HEK293 (cell line): ENCODE measurements at regions not wholly inside any gene's neighbourhood (a gene's known extent, or its start where the extent isn't known, plus 50 kb on each side); places are given as distances from the start of the nearest gene placed in this dataset.

Experiments used
- CTCF ChIA-PET: fragments of 350-600 bp; formaldehyde crosslinking; extraction: SDS; loops from one replicate; lab custom pipeline; 2021; ENCODE audit warnings: antibody characterized with exemption; lab: Yijun Ruan, JAX
- POLR2A ChIA-PET: fragments of 300-600 bp; formaldehyde crosslinking; extraction: SDS; loops from one replicate; lab custom pipeline; 2020; ENCODE audit warnings: antibody characterized with exemption, inconsistent platforms; lab: Yijun Ruan, JAX
- H3K27ac ChIP-seq: fragments of 200-500 bp; sonication (Bioruptor generic); 2 replicates; pipeline ENCODE4 v1.5.1; 2014; ENCODE audit warnings: low read depth, low read length, control low read depth, inconsistent platforms; ENCODE audit errors: extremely low read depth
- H3K36me3 ChIP-seq, 2 experiments: fragments of 200-500 bp in 1 of 2; sonication (Bioruptor generic) in 1 of 2; 1 replicate in 1 of 2; 2 replicates in 1 of 2; pipeline ENCODE4 v1.5.1; 2014 to 2017; ENCODE audit warnings: inconsistent platforms in 2 of 2, low read length in 2 of 2; ENCODE audit not compliant: control insufficient read depth in 2 of 2, insufficient read depth in 1 of 2
- H3K4me1 ChIP-seq: fragments of 200-500 bp; sonication (Bioruptor generic); 2 replicates; pipeline ENCODE4 v1.5.1; 2014; ENCODE audit warnings: mild to moderate bottlenecking, low read length, inconsistent platforms; ENCODE audit not compliant: control insufficient read depth, insufficient read depth
- H3K4me3 ChIP-seq: 2 replicates; pipeline ENCODE4 v1.5.1; 2011; ENCODE audit warnings: low read depth, mild to moderate bottlenecking, control low read depth, low read length, moderate library complexity
- H3K9me3 ChIP-seq: fragments of 200-500 bp; sonication (Bioruptor generic); 2 replicates; pipeline ENCODE4 v1.5.1; 2014; ENCODE audit warnings: low read depth, low read length, inconsistent platforms; ENCODE audit not compliant: control insufficient read depth, insufficient read depth
- HOXD13 ChIP-seq: sonication (generic); formaldehyde crosslinking; IDR thresholded peaks from 2 replicates; pipeline ENCODE4 v1.8.0; 2022; ENCODE audit warnings: missing genetic modification reagents, borderline replicate concordance
- MEIS1 ChIP-seq: sonication (generic); formaldehyde crosslinking; IDR thresholded peaks from 2 replicates; pipeline ENCODE4 v1.8.1; 2022; ENCODE audit warnings: missing genetic modification reagents, mild to moderate bottlenecking, borderline replicate concordance
- SCRT1 ChIP-seq: fragments of 450-650 bp; formaldehyde crosslinking; IDR thresholded peaks from 2 replicates; pipeline ENCODE4 v1.5.1; 2016; ENCODE audit warnings: missing biosample characterization, missing genetic modification characterization, borderline replicate concordance
- ZBTB1 ChIP-seq: fragments of 450-650 bp; formaldehyde crosslinking; IDR thresholded peaks from 2 replicates; pipeline ENCODE4 v1.5.1; 2016; ENCODE audit warnings: missing biosample characterization, missing genetic modification characterization
- ZBTB21 ChIP-seq: fragments of 450-650 bp; formaldehyde crosslinking; IDR thresholded peaks from 2 replicates; pipeline ENCODE4 v1.5.1; 2017; ENCODE audit warnings: missing biosample characterization, missing genetic modification characterization
- ZBTB44 ChIP-seq: fragments of 450-650 bp; IDR thresholded peaks from 2 replicates; pipeline ENCODE4 v1.5.1; 2018; ENCODE audit warnings: missing biosample characterization, mild to moderate bottlenecking, missing genetic modification characterization
- ZBTB48 ChIP-seq: fragments of 450-650 bp; formaldehyde crosslinking; IDR thresholded peaks from 2 replicates; pipeline ENCODE4 v1.5.1; 2016; ENCODE audit warnings: missing biosample characterization, missing genetic modification characterization
- ZEB2 ChIP-seq: fragments of 450-650 bp; formaldehyde crosslinking; IDR thresholded peaks from 2 replicates; pipeline ENCODE4 v1.5.1; 2016; ENCODE audit warnings: missing biosample characterization, missing genetic modification characterization
- ZNF133 ChIP-seq: fragments of 450-650 bp; formaldehyde crosslinking; IDR thresholded peaks from 2 replicates; pipeline ENCODE4 v1.5.1; 2016; ENCODE audit warnings: missing biosample characterization, missing genetic modification characterization
- ZNF148 ChIP-seq: fragments of 450-650 bp; formaldehyde crosslinking; IDR thresholded peaks from 2 replicates; pipeline ENCODE4 v1.5.0; 2017; ENCODE audit warnings: missing biosample characterization, missing genetic modification characterization, borderline replicate concordance
- ZNF169 ChIP-seq: fragments of 450-650 bp; formaldehyde crosslinking; IDR thresholded peaks from 2 replicates; pipeline ENCODE4 v1.5.1; 2016; ENCODE audit warnings: missing biosample characterization, missing genetic modification characterization
- ZNF175 ChIP-seq: fragments of 450-650 bp; formaldehyde crosslinking; IDR thresholded peaks from 2 replicates; pipeline ENCODE4 v1.5.1; 2016; ENCODE audit warnings: missing biosample characterization, missing genetic modification characterization
- ZNF202 ChIP-seq: fragments of 450-650 bp; formaldehyde crosslinking; IDR thresholded peaks from 2 replicates; pipeline ENCODE4 v1.5.1; 2016; ENCODE audit warnings: missing biosample characterization, missing genetic modification characterization, borderline replicate concordance
- ZNF292 ChIP-seq: fragments of 450-650 bp; formaldehyde crosslinking; IDR thresholded peaks from 2 replicates; pipeline ENCODE4 v1.5.1; 2016; ENCODE audit warnings: low read depth, missing biosample characterization, missing genetic modification characterization, borderline replicate concordance
- ZNF366 ChIP-seq: fragments of 450-650 bp; formaldehyde crosslinking; conservative IDR thresholded peaks from 2 replicates; pipeline ENCODE4 v1.5.1; 2016; ENCODE audit warnings: missing biosample characterization, missing genetic modification characterization
- ZNF423 ChIP-seq: fragments of 450-650 bp; formaldehyde crosslinking; IDR thresholded peaks from 2 replicates; pipeline ENCODE4 v1.5.1; 2016; ENCODE audit warnings: missing biosample characterization, missing genetic modification characterization
- ZNF426 ChIP-seq: fragments of 450-650 bp; formaldehyde crosslinking; IDR thresholded peaks from 2 replicates; pipeline ENCODE4 v1.5.1; 2017; ENCODE audit warnings: missing biosample characterization, missing genetic modification characterization, mild to moderate bottlenecking, inconsistent platforms, moderate library complexity
- ZNF610 ChIP-seq: fragments of 450-650 bp; formaldehyde crosslinking; IDR thresholded peaks from 2 replicates; pipeline ENCODE4 v1.5.1; 2016; ENCODE audit warnings: missing biosample characterization, missing genetic modification characterization, borderline replicate concordance
- ZNF626 ChIP-seq: fragments of 450-650 bp; sonication (Bioruptor Pico); formaldehyde crosslinking; IDR thresholded peaks from 2 replicates; pipeline ENCODE4 v1.5.1; 2018; ENCODE audit warnings: missing biosample characterization, missing genetic modification characterization, inconsistent platforms
- ZNF658 ChIP-seq: fragments of 450-650 bp; formaldehyde crosslinking; IDR thresholded peaks from 2 replicates; pipeline ENCODE4; 2016; ENCODE audit warnings: missing biosample characterization, missing genetic modification characterization
- ZNF660 ChIP-seq: fragments of 450-650 bp; IDR thresholded peaks from 2 replicates; pipeline ENCODE4 v1.5.1; 2018; ENCODE audit warnings: missing biosample characterization, mild to moderate bottlenecking, missing genetic modification characterization
- ZNF768 ChIP-seq: fragments of 450-650 bp; formaldehyde crosslinking; IDR thresholded peaks from 2 replicates; pipeline ENCODE4 v1.5.1; 2018; ENCODE audit warnings: missing biosample characterization, mild to moderate bottlenecking, missing genetic modification characterization
- ZNF776 ChIP-seq: fragments of 450-650 bp; formaldehyde crosslinking; IDR thresholded peaks from 2 replicates; pipeline ENCODE4 v1.5.0; 2017; ENCODE audit warnings: missing biosample characterization, missing genetic modification characterization, borderline replicate concordance
- ZNF785 ChIP-seq: fragments of 450-650 bp; formaldehyde crosslinking; IDR thresholded peaks from 2 replicates; pipeline ENCODE4 v1.5.1; 2016; ENCODE audit warnings: missing biosample characterization, missing genetic modification characterization
- ZNF843 ChIP-seq: fragments of 450-650 bp; formaldehyde crosslinking; IDR thresholded peaks from 2 replicates; pipeline ENCODE4 v1.5.1; 2016; ENCODE audit warnings: missing biosample characterization, missing genetic modification characterization
- TF ChIP-seq, protein P1 (sequence below): fragments of 450-650 bp; formaldehyde crosslinking; conservative IDR thresholded peaks from 2 replicates; pipeline ENCODE4 v1.5.1; 2016; ENCODE audit warnings: low read depth, missing biosample characterization, missing genetic modification characterization
- TF ChIP-seq, protein P2 (sequence below): fragments of 450-650 bp; formaldehyde crosslinking; optimal IDR thresholded peaks from 2 replicates; pipeline ENCODE3; 2016; ENCODE audit warnings: missing biosample characterization, mild to moderate bottlenecking, missing genetic modification characterization

DNA sequence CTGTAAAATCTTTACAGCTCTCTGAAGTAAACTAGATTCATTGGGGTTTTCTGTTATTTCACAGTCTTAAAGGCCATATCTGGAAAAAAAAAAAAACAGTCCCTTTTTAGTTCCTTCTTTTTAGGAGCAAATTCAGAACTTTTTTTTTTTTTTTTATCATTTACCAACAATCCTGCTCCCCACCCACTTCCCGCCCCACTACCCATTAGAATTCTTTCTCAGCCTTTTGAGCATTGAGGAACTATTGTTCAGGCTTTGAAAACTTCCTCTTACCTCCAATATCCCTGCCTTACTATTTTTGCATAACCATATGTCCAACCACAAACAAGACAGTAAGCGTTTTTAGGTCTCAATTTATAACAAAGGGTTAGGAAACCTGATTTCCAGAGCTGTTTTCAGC, 330.1 kb downstream of the PLPP3 start:
- Histone ChIP-seq H3K4me3 (no peak overlapping the region), H3K27ac (no peak overlapping the region), H3K9me3 (no peaks in the 10 kb centered on the region), H3K36me3 (no peaks in the 10 kb centered on the region), H3K4me1 (no peaks in the 10 kb centered on the region)
- no peak for TF ChIP-seq MEIS1 (CRISPR knock-in tag)
- no peak for TF ChIP-seq ZNF175
- no peak for TF ChIP-seq ZNF148 (tag by site-specific recombination)
- no peak for TF ChIP-seq ZEB2 (tag by site-specific recombination)
- TF ChIP-seq, protein P1, sequence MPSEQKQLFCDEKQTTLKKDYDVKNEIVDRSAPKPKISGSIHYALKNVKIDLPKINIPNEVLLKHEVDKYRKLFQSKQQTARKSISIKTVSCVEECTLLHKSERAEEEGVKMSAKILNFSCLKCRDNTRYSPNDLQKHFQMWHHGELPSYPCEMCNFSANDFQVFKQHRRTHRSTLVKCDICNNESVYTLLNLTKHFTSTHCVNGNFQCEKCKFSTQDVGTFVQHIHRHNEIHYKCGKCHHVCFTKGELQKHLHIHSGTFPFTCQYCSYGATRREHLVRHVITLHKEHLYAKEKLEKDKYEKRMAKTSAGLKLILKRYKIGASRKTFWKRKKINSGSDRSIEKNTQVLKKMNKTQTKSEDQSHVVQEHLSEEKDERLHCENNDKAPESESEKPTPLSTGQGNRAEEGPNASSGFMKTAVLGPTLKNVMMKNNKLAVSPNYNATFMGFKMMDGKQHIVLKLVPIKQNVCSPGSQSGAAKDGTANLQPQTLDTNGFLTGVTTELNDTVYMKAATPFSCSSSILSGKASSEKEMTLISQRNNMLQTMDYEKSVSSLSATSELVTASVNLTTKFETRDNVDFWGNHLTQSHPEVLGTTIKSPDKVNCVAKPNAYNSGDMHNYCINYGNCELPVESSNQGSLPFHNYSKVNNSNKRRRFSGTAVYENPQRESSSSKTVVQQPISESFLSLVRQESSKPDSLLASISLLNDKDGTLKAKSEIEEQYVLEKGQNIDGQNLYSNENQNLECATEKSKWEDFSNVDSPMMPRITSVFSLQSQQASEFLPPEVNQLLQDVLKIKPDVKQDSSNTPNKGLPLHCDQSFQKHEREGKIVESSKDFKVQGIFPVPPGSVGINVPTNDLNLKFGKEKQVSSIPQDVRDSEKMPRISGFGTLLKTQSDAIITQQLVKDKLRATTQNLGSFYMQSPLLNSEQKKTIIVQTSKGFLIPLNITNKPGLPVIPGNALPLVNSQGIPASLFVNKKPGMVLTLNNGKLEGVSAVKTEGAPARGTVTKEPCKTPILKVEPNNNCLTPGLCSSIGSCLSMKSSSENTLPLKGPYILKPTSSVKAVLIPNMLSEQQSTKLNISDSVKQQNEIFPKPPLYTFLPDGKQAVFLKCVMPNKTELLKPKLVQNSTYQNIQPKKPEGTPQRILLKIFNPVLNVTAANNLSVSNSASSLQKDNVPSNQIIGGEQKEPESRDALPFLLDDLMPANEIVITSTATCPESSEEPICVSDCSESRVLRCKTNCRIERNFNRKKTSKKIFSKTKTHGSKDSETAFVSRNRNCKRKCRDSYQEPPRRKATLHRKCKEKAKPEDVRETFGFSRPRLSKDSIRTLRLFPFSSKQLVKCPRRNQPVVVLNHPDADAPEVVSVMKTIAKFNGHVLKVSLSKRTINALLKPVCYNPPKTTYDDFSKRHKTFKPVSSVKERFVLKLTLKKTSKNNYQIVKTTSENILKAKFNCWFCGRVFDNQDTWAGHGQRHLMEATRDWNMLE (tag by site-specific recombination) = no peak
- TF ChIP-seq ZBTB48 (tag by site-specific recombination) = no peak
- TF ChIP-seq ZNF610 (tag by site-specific recombination) = no peak
- TF ChIP-seq ZNF658 (tag by site-specific recombination) = no peak
- no peak for TF ChIP-seq ZNF169 (tag by site-specific recombination)
- no peak for TF ChIP-seq ZNF292
- TF ChIP-seq ZBTB1 (tag by site-specific recombination) = no peak
- TF ChIP-seq ZNF202 = no peak
- TF ChIP-seq ZNF626 = no peak
- no peak for TF ChIP-seq ZBTB44 (tag by site-specific recombination)
- TF ChIP-seq ZNF426 (tag by site-specific recombination) = no peak
- CTCF ChIA-PET = interaction anchor here (0.7 kb wide), 1 partner anchor 572 kb away, joined by 3 read pairs; no protein-coding TSS in a partner anchor
- POLR2A ChIA-PET = no interaction called here

- CTCF ChIA-PET = no interaction called here
- POLR2A ChIA-PET = no interaction called here
- no peak for TF ChIP-seq ZNF843 (tag by site-specific recombination)
- no peak for TF ChIP-seq ZNF366 (tag by site-specific recombination)
- no peak for TF ChIP-seq ZBTB21 (tag by site-specific recombination)
- TF ChIP-seq SCRT1 (tag by site-specific recombination) = no peak
- no peak for TF ChIP-seq ZNF133 (tag by site-specific recombination)
- TF ChIP-seq, protein P2, sequence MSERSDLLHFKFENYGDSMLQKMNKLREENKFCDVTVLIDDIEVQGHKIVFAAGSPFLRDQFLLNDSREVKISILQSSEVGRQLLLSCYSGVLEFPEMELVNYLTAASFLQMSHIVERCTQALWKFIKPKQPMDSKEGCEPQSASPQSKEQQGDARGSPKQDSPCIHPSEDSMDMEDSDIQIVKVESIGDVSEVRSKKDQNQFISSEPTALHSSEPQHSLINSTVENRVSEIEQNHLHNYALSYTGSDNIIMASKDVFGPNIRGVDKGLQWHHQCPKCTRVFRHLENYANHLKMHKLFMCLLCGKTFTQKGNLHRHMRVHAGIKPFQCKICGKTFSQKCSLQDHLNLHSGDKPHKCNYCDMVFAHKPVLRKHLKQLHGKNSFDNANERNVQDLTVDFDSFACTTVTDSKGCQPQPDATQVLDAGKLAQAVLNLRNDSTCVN (tag by site-specific recombination) = no peak
- no peak for TF ChIP-seq ZNF202
- no peak for TF ChIP-seq HOXD13 (CRISPR knock-in tag)
- no peak for TF ChIP-seq ZNF776 (tag by site-specific recombination)
- TF ChIP-seq ZNF785 = no peak
- TF ChIP-seq ZNF660 (tag by site-specific recombination) = no peak
- no peak for TF ChIP-seq ZNF423
- no peak for TF ChIP-seq ZNF768 (tag by site-specific recombination)
These were observed 331.2 kb downstream of the PLPP3 start for GRCh38 chr1:56248138-56248537.

More at GRCh38 chr1:56248138-56248537, 331.2 kb downstream of the PLPP3 start:
- Histone ChIP-seq H3K4me1 (no peaks in the 10 kb centered on the region), H3K9me3 (no peaks in the 10 kb centered on the region), H3K4me3 (no peak overlapping the region), H3K27ac (no peak overlapping the region), H3K36me3 (no peaks in the 10 kb centered on the region)
